ENCODE measurements at regions not wholly inside any gene's neighbourhood (a gene's known extent, or its start where the extent isn't known, plus 50 kb on each side); places are given as distances from the start of the nearest gene placed in this dataset.
"Not testable (repeated sequence)": the region's sequence is repeated elsewhere in the genome, so short reads cannot be mapped to it uniquely, and the experiment has no call there.

DNA sequence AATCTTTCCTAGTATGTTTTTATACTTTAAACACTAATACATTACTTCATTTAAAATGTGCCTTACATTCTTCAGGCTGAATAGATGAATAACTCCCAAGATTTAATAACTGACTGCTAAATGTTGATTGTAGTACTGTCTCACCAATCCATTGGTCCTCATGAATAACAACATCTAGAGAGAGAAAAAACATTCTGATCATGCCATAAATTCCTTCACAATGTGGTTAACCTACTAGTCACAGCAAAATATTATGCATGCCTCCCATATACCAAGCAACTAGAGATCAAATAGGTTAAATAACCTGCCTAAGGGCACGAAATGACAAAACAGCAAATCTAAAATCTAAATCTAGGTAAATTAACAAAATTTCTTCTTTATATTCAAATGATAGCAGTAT lies 66.2 kb downstream of the SYT15 start:
- not testable (repeated sequence) for DNase-seq (ENCODE audit: low read depth in 1 of 2, low spot score in 1 of 2)

GRCh38 chr10:46646132-46646531 lies 67.2 kb downstream of the SYT15 start:
- DNase-seq (ENCODE audit: low read depth in 1 of 2, low spot score in 1 of 2): not testable (repeated sequence)

- DNase-seq (ENCODE audit: low read depth in 1 of 2, low spot score in 1 of 2): not testable (repeated sequence)
Measured at GRCh38 chr10:46650967-46651366, 72.0 kb downstream of the SYT15 start.

DNA sequence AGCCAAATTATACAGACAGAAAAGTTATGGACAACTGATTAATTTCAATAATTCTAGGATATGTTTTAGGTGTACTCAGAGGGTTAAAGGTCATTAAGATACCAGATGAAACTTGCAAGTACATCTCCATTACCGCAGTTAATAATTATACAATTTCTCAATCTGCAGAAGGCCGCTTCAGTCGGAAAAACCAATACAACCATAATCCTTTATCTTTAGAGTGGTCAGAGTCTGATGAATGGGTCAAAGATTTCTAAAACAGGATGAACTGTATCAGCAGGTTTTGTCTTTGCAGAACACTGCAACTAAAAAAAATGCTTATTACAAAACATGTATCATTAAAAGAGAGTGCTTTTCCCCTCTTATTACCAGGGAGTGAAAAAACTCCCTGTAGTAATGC lies 78.5 kb downstream of the SYT15 start:
- DNase-seq (ENCODE audit: low read depth in 1 of 2, low spot score in 1 of 2): not testable (repeated sequence)

DNA sequence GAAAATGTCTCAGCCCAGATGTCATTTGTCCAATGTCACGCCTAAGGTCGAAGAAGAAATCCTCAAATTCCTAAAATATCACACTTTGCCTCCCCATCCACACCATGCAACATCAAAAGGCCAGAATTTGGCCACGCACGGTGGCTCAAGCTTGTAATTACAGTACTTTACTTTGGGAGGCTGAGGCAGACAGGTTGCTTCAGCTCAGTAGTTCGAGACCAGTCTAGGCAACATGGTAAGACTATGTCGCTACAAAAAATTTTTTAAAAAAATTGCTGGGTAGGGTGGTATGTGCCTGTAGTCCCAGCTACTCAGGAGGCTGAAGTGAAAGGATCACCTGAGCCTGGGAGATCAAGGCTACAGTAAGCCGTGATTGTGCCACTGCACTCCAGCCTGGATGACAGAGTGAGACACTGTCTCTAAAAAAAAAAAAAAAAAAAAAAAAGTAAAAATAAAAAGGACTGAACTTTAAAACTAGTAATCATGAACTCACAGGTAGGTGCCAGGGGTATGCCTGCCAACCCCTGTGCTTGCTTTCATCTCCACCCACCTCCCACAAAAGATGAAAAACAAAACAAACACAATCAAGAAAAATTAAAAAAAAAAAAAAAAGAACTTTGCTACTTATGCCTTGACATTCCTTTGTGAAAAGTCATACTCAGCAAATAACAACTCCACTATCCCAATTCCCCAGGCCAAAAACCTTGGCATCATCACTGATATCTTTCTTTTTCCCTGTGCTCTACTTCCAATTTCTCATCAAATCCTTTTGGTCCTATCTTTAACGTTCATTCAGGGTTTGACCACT lies 81.3 kb downstream of the SYT15 start:
- not testable (repeated sequence) for DNase-seq (ENCODE audit: low read depth in 1 of 2, low spot score in 1 of 2)

DNA sequence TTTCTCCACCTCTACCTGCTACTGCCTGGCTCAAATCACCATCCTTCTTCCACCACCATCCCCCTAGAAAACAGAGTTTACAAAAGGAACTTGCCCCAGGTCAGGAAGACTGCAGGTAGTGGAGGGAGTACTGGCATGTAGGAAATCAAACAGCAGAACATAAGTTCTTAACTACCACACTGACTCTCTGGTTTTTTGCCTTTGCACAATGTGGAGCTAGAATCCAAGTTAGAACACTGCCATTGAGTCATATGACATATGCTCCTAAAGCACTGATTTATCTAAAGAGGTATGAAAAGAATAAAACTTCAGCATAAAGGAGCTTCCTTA lies 81.9 kb downstream of the SYT15 start:
- DNase-seq (ENCODE audit: low read depth in 1 of 2, low spot score in 1 of 2): not testable (repeated sequence)

DNA sequence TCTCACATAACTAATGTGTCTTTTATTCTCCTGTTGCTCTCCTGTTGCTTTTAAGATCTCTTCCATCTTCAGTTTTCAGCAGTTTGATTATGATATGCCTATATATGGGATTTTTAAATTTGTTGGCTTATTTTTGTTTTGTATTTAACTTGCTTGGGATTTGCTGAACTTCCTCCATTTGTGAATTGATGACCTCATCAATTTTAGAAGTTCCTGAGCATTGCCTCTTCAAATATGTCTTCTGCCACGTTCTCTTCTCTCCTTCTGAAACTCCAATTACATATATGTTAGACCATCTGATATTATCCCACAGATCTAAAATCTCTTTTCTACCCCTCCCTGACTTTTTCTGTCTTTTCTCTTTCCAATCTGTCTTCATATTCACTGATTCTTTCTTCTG lies 86.6 kb downstream of the SYT15 start:
- not testable (repeated sequence) for DNase-seq (ENCODE audit: low read depth in 1 of 2, low spot score in 1 of 2)

- DNase-seq (ENCODE audit: low read depth in 1 of 2, low spot score in 1 of 2): not testable (repeated sequence)
Measured at GRCh38 chr10:46668357-46668997, 89.5 kb downstream of the SYT15 start.

GRCh38 chr10:46677836-46678435 lies 99.0 kb downstream of the SYT15 start:
- DNase-seq (ENCODE audit: low read depth in 1 of 2, low spot score in 1 of 2): not testable (repeated sequence)

DNA sequence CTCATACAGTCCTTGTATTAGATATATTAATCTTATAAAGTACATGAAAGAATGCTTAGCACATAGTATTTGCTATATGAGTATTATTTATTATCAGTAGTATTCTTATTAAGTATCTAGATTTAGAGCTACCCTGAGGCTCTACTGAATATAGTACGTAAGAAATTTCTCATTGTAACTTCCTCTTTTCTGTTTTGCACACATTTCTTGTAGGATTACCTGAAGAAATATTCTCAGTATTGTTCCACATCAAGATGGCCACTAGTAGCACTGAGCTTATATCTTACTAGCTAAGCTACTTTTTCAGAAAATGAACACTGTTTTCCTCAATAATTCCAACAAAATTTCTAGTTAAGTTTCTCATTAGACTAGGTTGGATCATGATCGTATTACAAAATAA lies 112.5 kb downstream of the SYT15 start:
- not testable (repeated sequence) for DNase-seq (ENCODE audit: low read depth in 1 of 2, low spot score in 1 of 2)

- not testable (repeated sequence) for DNase-seq (ENCODE audit: low read depth in 1 of 2, low spot score in 1 of 2)
Measured at GRCh38 chr10:46693218-46693617, 114.3 kb downstream of the SYT15 start.

- not testable (repeated sequence) for DNase-seq (ENCODE audit: low read depth in 1 of 2, low spot score in 1 of 2)
Measured at GRCh38 chr10:46717264-46717663, 138.3 kb downstream of the SYT15 start.

DNA sequence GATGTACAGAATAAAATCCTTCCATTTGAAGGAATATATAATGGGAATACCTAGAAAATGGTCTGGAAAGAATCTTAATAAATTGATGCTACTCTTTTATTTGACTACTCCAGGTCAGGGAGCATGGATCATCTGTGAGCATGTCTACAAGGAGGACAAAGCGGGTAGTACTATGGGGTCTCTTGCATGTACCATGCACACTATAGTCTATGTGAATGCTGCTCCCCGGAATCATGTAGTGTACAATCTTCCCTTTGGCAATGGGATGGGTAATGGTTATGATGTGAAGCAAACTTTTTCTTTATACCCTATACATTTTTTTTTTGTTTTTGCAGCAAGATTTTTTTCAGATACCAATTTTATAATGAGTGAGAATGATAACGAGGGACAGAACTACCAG lies 139.1 kb downstream of the SYT15 start:
- DNase-seq (ENCODE audit: low read depth in 1 of 2, low spot score in 1 of 2): not testable (repeated sequence)

- not testable (repeated sequence) for DNase-seq (ENCODE audit: low read depth in 1 of 2, low spot score in 1 of 2)
Measured at GRCh38 chr10:46720386-46720785, 141.5 kb downstream of the SYT15 start.

DNA sequence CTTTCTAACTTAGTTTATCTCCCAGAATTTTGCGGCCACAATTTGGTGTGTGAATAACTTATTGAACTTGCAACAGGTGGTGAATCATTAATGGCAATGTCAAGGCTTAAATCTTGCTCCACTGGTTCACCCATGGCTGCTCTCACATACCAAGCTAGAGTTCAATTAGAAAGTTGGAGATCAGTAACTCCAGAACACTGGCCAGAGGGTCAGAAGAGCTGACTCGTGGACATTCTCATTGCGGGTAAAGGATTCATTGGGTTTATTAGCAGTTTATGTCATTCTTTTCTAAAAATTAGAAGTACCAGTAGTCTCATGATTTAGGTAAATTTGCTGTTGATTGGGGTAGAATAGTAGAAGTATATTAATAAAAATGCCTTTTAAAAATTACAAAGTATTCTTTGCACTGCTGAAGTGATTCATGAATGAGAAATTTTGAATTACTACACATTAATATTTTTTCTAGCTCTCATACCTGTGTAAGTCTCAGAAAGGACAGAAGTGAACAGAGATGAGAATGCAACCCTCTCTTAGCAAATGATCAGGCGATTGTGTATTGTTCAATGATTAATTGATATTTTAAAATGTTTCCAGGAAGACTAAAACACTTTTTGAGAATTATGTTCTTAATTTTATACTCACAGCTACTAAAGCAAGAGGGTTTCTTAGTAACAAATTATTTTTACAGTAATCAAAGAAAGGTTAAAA lies 142.0 kb downstream of the SYT15 start:
- not testable (repeated sequence) for DNase-seq (ENCODE audit: low read depth in 1 of 2, low spot score in 1 of 2)

GRCh38 chr10:46724258-46724657 lies 145.3 kb downstream of the SYT15 start:
- DNase-seq (ENCODE audit: low read depth in 1 of 2, low spot score in 1 of 2): not testable (repeated sequence)

GRCh38 chr10:46728359-46728758 lies 149.4 kb downstream of the SYT15 start:
- DNase-seq (ENCODE audit: low read depth in 1 of 2, low spot score in 1 of 2): not testable (repeated sequence)

GRCh38 chr10:46730729-46731128 lies 151.8 kb downstream of the SYT15 start:
- DNase-seq (ENCODE audit: low read depth in 1 of 2, low spot score in 1 of 2): not testable (repeated sequence)

DNA sequence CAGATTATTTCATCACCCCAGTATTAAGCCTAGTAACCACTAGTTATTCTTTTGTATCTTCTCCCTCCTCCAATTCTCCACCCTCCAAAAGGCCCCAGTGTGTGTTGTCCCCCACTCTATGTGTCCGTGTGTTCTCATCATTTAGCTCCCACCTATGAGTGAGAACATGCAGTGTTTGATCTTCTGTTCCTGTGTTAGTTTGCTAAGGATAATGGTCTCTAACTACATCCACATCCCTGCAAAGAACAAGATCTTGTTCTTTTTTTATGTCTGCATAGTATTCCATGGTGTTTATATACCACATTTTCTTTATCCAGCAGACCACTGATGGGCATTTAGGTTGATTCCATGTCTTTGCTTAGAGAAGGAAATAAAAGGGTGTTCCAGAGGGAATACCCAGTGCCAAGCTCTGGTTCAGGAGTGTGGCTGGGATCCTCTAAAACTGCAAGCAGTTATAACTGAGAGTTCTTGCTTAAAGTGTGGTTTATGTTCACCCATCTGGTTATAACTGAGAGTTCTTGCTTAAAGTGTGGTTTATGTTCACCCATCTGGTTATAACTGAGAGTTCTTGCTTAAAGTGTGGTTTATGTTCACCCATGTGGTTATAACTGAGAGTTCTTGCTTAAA lies 154.8 kb downstream of the SYT15 start:
- DNase-seq (ENCODE audit: low read depth in 1 of 2, low spot score in 1 of 2): not testable (repeated sequence)

DNA sequence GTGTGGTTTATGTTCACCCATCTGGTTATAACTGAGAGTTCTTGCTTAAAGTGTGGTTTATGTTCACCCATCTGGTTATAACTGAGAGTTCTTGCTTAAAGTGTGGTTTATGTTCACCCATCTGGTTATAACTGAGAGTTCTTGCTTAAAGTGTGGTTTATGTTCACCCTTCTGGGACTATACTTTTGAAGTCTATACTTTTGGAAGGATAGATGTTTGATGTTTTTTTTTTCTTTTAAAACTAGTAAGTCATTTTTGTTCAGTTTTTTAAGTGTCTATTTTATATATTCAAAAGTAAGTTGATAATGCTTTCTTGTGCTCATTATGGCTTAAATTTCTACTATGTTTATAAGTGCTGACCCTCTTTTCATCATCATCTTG lies 155.3 kb downstream of the SYT15 start:
- DNase-seq (ENCODE audit: low read depth in 1 of 2, low spot score in 1 of 2): not testable (repeated sequence)

DNA sequence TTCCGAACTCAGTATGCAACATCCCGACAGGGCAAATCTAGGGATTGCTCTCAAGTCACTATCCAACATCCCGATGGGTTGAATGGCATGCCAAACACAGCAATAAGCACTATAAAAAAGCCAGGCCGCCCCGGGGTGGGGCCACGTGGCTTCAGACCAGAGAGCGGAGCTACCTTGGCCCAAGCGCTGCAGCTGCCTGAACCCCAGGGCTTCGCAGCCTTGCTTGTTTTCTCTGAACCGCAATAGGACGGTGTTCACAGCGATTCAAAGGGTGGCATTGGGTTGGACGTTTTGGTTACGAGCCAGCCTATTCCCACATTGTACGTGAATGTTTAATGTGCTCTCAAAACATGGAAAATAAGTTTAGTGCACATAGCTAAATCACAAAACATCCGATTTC lies 161.0 kb downstream of the SYT15 start:
- not testable (repeated sequence) for DNase-seq (ENCODE audit: low read depth in 1 of 2, low spot score in 1 of 2)

Measured in activated T-helper 1 cell treated with anti-CD3 and anti-CD28 coated beads, Interleukin-2, amount 50 U/mL, for 16 hours (primary cell).